GM19397 (cell line): ENCODE measurements at regions not wholly inside any gene's neighbourhood (a gene's known extent, or its start where the extent isn't known, plus 50 kb on each side); places are given as distances from the start of the nearest gene placed in this dataset.
"Not testable (repeated sequence)": the region's sequence is repeated elsewhere in the genome, so short reads cannot be mapped to it uniquely, and the experiment has no call there.

ENCODE experiments used
- ATAC-seq: cut with Tn5 transposase; IDR thresholded peaks from one replicate; pipeline ENCODE4 v1.9.1; 2021; ENCODE audit warnings: mild to moderate bottlenecking, moderate library complexity; ENCODE audit not compliant: unreplicated experiment

GRCh38 chr4:115678425-115678941 lies 565.1 kb upstream of the NDST4 start:
- ATAC-seq = no peak

GRCh38 chr4:115675719-115676118 lies 562.3 kb upstream of the NDST4 start:
- ATAC-seq = no peak

- ATAC-seq = no peak
Measured at GRCh38 chr4:115674485-115674884, 561.1 kb upstream of the NDST4 start.

- ATAC-seq = no peak
Measured at GRCh38 chr4:115671581-115671980, 558.2 kb upstream of the NDST4 start.

GRCh38 chr4:115670930-115671329 lies 557.5 kb upstream of the NDST4 start:
- ATAC-seq = no peak

- ATAC-seq = no peak
Measured at GRCh38 chr4:115668396-115668795, 555.0 kb upstream of the NDST4 start.

GRCh38 chr4:115664285-115664684 lies 550.9 kb upstream of the NDST4 start:
- ATAC-seq = no peak

- ATAC-seq = no peak
Measured at GRCh38 chr4:115660465-115660864, 547.0 kb upstream of the NDST4 start.

GRCh38 chr4:115657991-115658650 lies 544.7 kb upstream of the NDST4 start:
- ATAC-seq = no peak

- ATAC-seq = no peak
Measured at GRCh38 chr4:115655626-115656025, 542.2 kb upstream of the NDST4 start.

- ATAC-seq = no peak
Measured at GRCh38 chr4:115648786-115649185, 535.4 kb upstream of the NDST4 start.

- no peak for ATAC-seq
Measured at GRCh38 chr4:115629270-115629669, 515.9 kb upstream of the NDST4 start.

GRCh38 chr4:115609631-115610030 lies 496.2 kb upstream of the NDST4 start:
- no peak for ATAC-seq

- no peak for ATAC-seq
Measured at GRCh38 chr4:115607311-115607710, 493.9 kb upstream of the NDST4 start.

- no peak for ATAC-seq
Measured at GRCh38 chr4:115596265-115597001, 483.0 kb upstream of the NDST4 start.

- ATAC-seq = no peak
Measured at GRCh38 chr4:115580901-115581300, 467.5 kb upstream of the NDST4 start.

GRCh38 chr4:115575851-115576250 lies 462.4 kb upstream of the NDST4 start:
- ATAC-seq = no peak

- no peak for ATAC-seq
Measured at GRCh38 chr4:115562506-115562905, 449.1 kb upstream of the NDST4 start.

- no peak for ATAC-seq
Measured at GRCh38 chr4:115548123-115548522, 434.7 kb upstream of the NDST4 start.

- ATAC-seq = no peak
Measured at GRCh38 chr4:115537387-115537786, 424.0 kb upstream of the NDST4 start.

GRCh38 chr4:115529126-115529525 lies 415.7 kb upstream of the NDST4 start:
- no peak for ATAC-seq

GRCh38 chr4:115519476-115519875 lies 406.1 kb upstream of the NDST4 start:
- not testable (repeated sequence) for ATAC-seq
